SW480 (cell line): ENCODE measurements at regions not wholly inside any gene's neighbourhood (a gene's known extent, or its start where the extent isn't known, plus 50 kb on each side); places are given as distances from the start of the nearest gene placed in this dataset.
"Not testable (repeated sequence)": the region's sequence is repeated elsewhere in the genome, so short reads cannot be mapped to it uniquely, and the experiment has no call there.

Experiments
- DNase-seq: peaks from one replicate; pipeline ENCODE4 v3.0.0-alpha.2; 2016; ENCODE audit warnings: low spot score

DNA sequence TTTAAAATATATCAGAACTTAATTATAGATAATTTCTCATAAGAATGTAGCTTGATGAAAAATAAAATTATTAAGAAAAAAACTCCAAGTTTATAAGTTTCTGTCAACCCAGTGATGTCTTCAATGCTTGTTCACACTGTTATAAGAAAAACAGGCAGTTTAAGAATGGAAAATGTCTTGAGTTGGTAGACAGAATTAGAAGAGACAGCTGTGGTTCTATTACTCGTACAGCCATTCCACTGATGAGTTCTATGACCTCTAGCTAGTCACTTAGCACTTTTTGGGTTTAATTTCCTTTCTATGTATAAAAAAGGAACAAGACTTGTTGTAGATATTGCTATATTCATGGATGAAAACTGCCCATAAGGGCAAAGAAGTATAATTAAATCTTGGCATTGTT lies 1013.1 kb upstream of the ATXN8OS start:
- no peak for DNase-seq

DNA sequence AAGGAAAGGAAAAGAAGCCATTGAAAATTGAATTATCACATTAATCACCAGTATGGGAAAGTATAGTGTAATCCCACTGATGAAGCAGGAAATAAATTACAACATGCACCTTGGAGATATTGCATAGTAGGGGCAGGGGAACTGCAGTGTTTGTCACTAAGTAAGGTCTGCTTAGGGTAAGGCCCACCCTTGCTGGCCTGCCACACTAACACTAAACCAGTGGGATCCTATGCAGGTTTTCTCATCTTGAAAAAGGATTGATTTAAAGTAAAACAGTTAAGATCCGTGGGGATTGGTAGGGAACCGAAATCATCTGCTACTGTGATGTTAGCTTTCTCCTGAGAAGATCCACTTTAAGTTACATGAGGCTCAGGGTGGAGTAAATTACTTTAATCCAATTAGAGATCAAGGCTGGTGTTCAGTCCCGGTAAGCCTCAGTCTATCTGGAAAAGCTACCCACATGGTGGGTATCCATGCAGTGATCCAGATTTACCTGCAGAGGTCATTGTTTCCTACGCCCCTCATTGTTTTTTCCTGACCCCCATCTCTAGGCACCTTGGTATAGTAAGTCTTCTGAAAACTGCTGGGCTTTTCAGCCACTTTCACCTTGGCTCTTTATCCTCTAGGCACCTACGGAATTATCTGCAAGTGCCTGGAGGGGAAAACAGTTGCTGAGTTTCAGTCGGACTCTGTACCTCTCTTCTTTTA lies 1014.9 kb upstream of the ATXN8OS start:
- no peak for DNase-seq

DNA sequence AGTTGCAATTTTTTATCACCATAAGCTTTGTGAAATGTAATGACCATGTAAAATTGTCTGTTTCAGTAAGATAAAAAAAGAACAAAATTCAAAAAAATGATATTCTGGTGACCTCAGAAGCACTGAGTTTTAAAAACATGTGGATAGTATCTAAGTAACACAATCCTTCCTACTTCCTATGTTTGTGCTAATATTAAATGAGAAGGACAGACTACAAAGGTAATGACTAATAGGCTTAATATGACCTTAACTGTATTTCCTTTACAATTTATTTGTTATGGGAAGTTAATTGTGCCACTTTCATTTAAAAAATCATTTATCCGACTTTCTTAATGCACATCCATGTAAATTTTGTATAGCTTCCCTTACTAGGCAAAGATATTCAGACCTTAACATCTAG lies 1030.4 kb upstream of the ATXN8OS start:
- DNase-seq = no peak

DNA sequence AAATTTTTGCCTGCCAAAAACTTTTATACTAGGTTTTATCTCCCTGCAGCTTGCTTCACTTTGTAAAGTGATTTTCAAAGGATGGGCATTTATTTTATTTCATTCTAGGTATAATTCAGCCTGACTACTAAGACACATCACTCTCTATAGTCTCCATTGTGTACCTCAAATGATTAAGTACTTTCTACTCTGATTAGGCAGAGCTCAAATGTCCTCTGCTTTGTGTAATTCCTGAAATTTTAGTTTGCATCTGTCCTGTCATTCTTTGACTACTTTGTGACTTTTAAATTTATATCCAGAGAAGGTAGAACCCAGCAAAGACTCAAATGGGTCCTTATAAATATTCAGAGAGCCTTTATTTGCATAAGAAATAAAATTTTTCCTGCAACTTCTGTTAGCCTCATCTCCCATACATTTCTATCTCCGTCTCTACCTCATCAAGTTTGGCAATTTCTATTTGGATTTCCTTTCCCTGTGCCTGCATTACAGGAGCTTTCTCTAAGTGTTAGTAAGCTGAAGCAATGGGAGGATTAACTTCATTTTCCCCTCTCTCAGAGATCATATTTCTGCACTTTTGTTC lies 1038.0 kb upstream of the ATXN8OS start:
- DNase-seq = no peak

DNA sequence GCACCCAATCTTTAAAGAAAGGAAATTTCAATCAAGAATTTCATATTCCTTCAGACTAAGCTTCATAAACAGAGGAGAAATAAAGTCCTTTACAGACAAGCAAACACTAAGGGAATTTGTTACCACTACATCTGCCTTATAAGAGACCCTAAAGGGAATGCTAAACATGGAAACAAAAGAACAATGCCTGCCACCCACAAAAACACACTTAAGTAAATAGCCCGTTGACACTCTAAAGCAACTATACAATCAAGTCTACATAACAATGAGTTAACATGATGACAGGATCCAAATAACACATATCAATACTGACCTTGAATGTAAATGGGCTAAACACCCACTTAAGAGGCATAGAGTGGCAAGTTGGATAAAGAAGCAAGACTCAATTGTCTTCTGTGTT lies 1056.9 kb upstream of the ATXN8OS start:
- DNase-seq = no peak

DNA sequence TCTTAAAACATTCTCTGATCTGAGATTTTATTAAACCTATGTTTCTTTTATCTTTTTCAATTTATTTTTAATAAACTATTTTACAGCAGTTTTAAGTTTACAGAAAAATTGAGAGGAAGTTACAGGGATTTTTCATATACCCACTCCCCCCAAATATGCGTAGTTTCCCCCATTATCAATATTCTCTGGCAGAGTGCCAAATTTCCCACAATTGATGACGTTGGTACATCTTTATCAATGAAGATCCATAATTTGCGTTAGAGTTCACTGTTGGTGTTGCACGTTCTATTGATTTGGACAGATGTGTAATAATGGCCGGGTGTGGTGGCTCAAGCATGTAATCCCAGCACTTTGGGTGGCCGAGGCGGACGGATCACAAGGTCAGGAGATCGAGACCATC lies 1063.0 kb upstream of the ATXN8OS start:
- DNase-seq = no peak

DNA sequence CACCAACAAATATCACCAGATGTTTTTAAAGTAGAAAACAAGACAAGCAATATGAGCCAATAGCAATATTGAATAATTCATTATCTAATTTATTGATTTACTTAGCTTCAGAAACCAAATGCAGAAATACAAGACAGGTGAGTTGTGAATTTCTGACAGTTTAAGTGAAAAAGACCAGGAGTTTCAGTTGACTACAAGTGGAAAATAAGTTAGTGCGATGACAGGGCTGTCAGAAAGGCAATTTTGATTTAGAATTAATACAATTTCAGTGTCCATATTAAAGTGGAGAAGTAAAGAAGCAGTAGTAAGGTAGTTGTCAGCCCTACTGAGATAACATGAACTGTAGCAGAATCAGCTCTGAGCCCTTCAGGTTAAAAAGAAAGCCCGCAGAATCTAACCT lies 1066.7 kb upstream of the ATXN8OS start:
- DNase-seq = no peak

DNA sequence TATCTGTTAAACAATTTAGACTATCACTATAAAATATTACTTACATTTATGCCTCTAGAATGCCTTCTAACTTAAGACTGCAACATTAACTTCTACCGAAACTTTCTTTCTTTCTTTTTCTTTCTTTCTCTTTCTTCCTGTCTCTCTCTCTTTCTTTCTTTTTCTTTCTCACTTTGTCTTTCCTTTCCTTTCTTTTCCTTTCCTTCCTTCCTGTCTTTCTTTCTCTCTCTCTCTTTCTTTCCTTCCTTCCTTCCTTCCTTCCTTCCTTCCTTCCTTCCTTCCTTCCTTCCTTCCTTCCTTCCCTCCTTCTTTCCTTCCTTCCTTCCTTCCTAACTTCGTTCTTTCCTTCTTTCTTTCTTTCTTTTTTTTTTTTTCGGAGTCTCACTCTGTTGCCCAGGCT lies 1071.9 kb upstream of the ATXN8OS start:
- no peak for DNase-seq

DNA sequence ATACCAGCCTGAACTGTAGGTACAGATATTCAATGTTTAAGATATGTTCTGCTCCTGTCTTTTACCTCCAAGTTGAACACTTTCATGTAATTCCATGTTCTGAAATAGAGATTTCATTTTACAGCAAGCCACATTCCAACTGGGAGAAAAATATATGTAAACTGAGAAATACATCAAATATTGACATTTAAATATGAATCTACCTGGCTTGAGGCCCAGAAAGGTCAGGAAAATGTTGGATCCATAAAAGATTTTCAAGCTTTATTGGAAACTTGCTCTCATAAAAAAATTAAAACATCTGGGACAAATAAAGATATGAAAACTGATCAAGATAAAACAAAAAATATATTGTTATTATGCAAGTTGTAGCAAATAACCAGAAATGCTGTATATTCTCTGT lies 1078.7 kb upstream of the ATXN8OS start:
- DNase-seq = no peak

DNA sequence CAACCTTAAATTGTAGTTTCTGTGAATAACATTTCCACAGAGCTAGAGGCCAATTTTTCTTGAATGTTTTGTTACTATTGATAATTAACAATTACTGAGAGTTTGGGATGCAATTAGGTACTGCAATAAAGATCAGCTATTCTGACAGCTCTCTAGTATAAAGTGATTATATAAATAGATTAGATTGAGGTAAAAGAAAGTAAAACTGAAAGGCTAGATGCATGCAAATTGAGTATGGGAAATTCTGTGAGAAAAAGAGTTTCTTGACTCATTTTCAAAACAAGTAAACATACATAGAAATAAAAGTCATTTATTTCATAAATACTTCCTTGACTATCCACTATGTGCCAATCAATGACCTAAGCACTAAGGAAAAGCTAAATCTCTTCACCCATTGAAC lies 1087.5 kb upstream of the ATXN8OS start:
- no peak for DNase-seq

DNA sequence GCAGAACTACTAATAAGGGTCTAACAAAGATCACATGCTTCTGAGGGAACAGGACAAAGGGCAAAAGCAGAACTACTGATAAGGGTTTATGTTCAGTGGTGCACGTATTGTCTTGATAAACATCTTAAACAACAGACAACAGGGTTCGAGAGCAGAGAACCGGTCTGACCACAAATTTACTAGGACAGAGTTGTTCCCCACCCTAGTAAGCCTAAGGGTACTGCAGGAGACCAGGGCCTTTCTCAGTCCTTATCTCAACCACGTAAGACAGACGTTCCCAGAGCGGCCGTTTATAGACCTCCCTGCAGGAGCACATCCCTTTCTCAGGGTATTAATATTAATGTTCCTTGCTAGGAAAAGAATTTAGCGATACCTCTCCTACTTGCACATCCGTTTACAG lies 1089.5 kb upstream of the ATXN8OS start:
- not testable (repeated sequence) for DNase-seq

DNA sequence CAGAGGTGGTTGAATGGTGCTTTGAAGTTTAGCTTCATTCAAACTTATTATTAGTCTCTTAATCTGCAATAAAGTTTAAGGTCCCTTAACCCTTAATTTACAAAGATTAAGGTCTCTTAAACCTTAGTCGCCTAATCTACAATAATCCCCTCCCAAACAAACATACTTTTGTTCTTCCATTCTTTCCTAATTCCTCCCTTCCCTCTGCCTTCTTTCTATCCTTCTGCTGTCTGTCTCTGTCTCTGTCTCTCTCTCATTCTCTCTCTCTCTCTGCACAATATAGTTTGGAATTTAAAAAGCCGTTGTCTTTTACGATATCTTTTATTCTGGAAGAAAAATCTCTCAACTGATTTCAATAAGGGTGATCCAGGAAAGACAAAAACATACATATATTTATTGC lies 1096.8 kb upstream of the ATXN8OS start:
- DNase-seq = no peak

DNA sequence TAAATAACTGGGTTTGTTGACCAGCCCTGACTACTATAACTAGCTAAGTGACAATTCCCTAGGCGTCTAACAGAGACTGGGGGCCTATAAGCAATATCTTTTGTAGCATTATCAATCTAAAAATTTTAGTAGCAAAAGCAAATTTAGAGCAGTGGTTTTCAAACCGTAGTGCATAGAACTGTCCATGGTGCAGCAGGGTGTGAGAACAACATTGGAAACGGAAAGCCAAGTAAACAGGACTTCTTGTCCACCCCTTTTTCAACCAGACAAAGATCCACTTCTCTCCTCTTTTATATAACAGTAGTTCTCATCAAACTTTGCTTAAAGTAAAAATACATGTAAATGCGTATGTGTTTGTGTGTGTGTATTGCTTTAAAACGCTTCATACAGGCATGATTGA lies 1099.1 kb upstream of the ATXN8OS start:
- DNase-seq = no peak

DNA sequence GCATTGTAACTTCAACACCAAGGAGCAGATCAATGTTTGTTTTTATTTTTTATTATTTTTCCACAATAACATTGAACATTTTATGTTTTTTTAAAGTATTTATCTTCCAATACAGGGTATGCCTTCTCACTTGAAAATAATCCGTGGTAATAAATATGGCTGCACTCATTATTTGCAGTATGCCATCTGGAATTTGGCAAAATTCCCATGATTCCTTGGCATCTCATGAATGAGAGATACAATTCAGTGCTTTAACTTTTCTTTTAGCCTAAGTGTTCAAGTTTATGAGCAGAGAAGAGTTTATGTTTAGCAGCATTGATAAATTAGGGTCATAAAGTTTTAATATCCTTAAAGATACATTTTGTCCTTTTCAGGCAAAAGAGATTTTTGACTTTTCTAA lies 1109.6 kb upstream of the ATXN8OS start:
- DNase-seq = no peak

DNA sequence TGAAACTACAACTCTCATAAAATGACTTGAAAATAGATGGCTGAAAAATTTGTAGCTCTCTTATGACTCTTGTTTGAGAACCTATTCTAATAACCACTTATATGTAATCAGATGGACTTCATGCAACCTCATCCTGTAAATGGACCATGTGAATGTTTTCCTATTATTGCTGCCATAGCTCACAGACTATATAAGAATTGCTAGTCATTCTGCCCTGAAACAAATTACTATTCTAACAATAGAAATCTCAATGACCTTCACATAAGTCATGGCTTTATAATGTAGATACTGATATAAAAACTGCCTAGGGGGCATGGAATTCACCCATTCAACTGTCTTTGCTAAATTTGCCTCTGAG lies 1111.0 kb upstream of the ATXN8OS start:
- DNase-seq = no peak

DNA sequence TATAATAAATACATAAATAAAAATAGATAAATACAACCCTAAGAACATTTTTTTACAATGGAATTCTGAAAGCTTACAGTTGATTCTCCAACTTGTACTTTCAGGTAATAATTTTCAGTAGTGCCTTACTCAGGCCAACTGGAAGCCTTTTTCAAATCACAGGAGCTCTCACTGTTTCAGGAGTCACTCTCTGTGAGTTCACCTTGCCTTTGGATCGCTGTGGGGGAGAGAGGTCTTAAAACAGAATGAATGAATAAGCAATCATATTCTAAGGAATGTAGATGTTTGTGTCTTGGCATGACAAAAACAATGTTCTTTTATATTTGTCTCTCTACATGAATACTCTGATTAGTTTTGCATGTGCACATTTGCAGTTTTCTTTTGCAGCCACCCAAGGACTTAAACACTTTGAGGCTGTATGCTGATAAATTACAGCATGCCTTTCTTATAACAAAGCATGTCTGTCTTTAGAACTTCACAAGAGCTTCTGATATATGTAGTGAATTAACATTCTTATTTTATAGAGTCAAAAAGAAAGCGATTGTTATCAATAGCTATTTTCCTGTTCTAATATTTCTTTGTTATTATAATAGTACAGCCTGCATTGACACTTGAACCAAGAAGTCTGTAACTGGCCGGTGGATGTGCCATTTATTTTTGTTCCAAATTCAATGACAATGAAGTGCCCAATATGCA lies 1111.5 kb upstream of the ATXN8OS start:
- DNase-seq = no peak

DNA sequence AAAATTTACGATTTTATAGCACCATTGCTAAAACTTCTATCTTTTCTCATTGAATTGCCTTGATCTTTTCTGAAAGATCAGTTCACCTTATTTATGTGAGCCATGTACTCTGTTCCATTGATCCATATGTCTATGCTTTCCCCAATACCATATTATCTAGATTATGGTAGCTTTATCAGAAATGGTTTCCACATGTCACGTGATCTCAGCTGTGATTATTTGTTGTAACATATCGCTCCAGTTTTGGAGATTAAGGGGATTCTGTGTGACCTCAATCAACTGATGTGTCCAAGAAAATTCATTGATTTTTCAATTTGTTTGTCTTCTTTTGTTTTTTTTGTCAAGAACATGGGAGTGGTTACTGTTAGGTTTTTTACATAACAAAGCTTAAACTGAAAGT lies 1114.5 kb upstream of the ATXN8OS start:
- no peak for DNase-seq

DNA sequence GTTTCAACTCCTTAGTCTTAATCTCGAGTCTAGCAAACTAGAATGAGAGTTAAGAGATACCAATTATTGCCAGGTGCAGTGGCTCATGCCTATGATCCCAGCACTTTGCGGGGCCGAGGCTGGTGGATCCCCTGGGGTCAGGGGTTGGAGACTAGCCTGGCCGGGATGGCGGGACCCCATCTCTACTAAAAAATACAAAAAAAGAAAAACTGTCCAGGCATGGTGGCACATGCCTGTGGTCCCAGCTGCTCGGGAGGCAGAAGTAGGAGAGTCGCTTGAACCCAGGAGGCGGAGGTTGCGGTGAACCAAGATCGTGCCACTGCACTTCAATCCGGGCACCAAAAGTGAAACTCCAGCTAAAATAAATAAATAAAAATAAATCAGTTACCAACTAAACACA lies 1119.5 kb upstream of the ATXN8OS start:
- DNase-seq = no peak

DNA sequence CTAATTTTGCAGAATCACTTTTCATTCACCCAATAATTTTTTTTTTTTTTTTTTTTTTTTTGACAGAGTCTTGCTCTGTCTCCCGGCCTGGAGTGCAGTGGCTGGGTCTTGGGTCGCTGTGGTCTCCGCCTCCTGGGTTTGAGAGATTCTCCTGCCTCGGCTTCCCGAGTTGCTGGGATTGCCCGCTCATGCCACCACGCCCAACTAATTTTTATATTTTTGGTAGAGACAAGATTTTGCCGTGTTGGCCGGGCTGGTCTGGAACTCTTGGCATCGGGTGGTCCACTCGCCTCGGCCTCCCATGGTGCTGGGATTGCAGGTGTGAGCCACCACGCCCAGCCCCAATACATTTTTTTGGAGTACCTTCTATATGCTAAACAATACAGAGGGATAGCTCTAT lies 1120.0 kb upstream of the ATXN8OS start:
- no peak for DNase-seq

DNA sequence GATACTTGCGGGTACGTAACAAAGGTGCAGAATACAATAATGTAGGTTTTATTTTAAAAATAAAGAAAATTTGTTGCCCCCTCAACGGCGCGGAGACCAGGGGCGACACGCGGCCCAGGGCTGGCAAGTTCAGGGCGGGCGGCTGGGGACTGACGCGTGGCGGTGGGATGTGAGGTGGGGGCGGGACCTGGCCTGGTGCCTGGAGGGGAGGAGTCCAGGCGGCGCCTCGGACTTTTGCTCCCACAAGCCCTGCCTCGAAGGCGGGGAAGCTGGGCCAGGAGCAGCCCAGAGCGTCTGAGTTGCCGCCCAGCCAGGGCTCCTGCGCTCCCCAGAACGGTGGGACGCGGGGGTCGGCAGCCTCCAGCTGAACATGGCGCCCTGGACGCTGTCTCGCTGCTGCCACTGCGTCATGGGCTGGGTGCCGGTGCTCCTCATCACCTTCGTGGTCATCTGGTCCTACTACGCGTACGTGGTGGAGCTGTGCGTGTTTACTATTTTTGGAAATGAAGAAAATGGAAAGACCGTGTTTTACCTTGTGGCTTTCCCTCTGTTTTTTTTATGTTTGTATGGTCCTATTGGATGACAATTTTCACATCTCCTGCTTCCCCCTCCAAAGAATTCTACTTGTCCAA lies 1122.8 kb upstream of the ATXN8OS start:
- DNase-seq = no peak

DNA sequence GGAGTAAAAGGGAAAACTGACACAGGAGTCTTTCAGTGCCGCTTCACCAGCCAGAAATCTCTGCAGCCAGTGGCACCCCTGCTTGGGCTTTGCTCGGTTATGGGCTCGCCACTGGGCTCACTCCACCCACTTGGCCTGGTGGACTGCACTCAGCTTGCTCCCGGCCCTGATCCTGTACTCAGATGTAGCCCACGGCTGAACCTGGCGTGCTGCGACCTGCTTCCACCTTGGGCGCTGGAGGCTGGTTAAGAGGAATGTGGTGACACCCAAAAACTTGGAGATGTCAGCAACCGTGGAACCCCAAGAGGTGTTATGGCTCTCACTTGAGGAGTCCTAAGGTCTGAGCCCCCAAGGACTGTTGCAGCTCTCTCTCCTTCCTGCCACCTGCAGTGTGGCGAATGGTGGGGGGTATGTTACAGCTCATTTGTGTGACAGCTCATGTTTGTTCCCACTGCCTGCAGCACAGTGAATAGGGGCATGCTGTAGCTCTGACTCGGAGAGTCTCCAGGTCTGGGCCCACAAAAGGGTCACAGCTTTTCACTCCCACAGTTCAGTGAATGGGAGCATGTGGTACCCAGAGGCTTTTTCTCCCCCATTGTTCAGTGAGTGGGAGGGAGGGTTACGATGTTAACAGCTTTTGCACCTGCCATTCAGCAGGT lies 1124.5 kb upstream of the ATXN8OS start:
- no peak for DNase-seq

DNA sequence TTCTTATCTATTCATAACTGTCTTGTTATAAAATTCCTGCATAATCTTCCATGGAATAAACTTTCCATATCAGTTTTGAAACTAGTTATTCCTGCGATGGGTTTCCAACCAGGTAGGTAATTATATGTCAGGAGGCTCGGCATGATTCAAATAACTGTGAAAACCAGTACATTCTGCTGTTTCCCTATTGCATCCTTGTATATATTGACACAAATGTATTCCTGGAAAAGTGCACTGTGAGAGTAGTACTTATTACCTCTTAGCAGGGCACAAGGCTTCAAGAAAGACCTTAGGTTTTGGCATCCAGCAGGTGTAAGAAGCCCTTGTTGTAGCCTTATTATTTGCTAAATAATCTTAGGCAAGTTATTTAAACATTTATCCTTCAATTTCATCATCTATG lies 1131.3 kb upstream of the ATXN8OS start:
- DNase-seq = no peak

DNA sequence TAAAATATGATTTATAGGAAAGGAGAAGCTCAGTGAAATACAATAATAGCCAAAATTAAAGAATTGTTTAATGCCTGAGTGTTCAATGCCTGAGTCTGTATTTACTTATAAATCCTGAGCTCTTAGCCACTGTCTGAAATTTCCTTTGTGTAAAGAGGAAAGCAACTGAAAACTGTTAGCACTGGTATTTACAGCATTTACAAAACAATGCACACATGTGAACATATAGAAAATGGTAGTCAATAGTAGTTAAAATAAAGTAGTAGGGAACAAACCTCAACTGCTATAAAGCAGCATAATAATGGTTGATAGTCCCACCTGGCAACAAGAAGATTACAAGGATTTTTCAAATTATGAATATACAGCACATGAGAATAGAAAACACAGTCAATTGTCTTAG lies 1137.1 kb upstream of the ATXN8OS start:
- DNase-seq = no peak
